Spleen (tissue), 11 donors: ENCODE measurements at regions not wholly inside any gene's neighbourhood (a gene's known extent, or its start where the extent isn't known, plus 50 kb on each side); places are given as distances from the start of the nearest gene placed in this dataset.
"Not testable (repeated sequence)": the region's sequence is repeated elsewhere in the genome, so short reads cannot be mapped to it uniquely, and the experiment has no call there.

Experiments
- DNase-seq: peaks from one replicate; pipeline ENCODE4 v3.0.0-alpha.2; 2020
- H3K27ac ChIP-seq, 8 donors: fragments of 200-600 bp; sonication (generic) in 7 of 8; 1 replicate in 4 of 8; 2 replicates in 4 of 8; pipeline versions ENCODE4 v1.5.0 to v1.8.0; 2016 to 2021; ENCODE audit warnings: inconsistent platforms in 4 of 8, mild to moderate bottlenecking in 4 of 8, moderate library complexity in 1 of 8
- H3K27me3 ChIP-seq, 7 donors: fragments of 200-600 bp; sonication (generic) in 6 of 7; replicated peaks in 1 of 7; 1 replicate in 4 of 7; 2 replicates in 3 of 7; pipeline versions ENCODE4 v1.5.0 to v1.8.0; 2016 to 2021; ENCODE audit warnings: inconsistent platforms in 3 of 7, mild to moderate bottlenecking in 1 of 7
- H3K36me3 ChIP-seq, 6 donors: fragments of 200-600 bp; sonication (generic) in 5 of 6; 1 replicate in 4 of 6; 2 replicates in 2 of 6; pipeline versions ENCODE4 v1.5.0 to v1.8.0; 2016 to 2021; ENCODE audit warnings: inconsistent platforms in 2 of 6
- H3K4me1 ChIP-seq, 6 donors: fragments of 200-600 bp; sonication (generic) in 5 of 6; 1 replicate in 3 of 6; 2 replicates in 3 of 6; pipeline versions ENCODE4 v1.5.0 to v1.8.0; 2016 to 2021; ENCODE audit warnings: inconsistent platforms in 3 of 6
- H3K4me3 ChIP-seq, 8 donors: fragments of 200-600 bp; sonication (generic) in 7 of 8; 1 replicate in 4 of 8; 2 replicates in 4 of 8; pipeline versions ENCODE4 v1.5.0 to v1.8.0; 2016 to 2021; ENCODE audit warnings: inconsistent platforms in 4 of 8, mild to moderate bottlenecking in 4 of 8, moderate library complexity in 2 of 8
- H3K9me3 ChIP-seq, 8 donors: fragments of 200-600 bp; sonication (generic) in 7 of 8; 1 replicate in 4 of 8; 2 replicates in 4 of 8; pipeline versions ENCODE4 v1.5.0 to v1.8.0; 2016 to 2021; ENCODE audit warnings: inconsistent platforms in 4 of 8
- POLR2A ChIP-seq, 3 donors: fragments of 450-650 bp; IDR thresholded peaks; one replicate each; pipeline ENCODE4 v1.5.1; 2017; ENCODE audit warnings: antibody characterized with exemption in 3 of 3, mild to moderate bottlenecking in 1 of 3
- POLR2AphosphoS5 ChIP-seq, 3 donors: sonication (generic); formaldehyde crosslinking; IDR thresholded peaks; one replicate each; pipeline ENCODE4 v1.5.1; 2017; ENCODE audit warnings: antibody characterized with exemption in 3 of 3
- WGBS, 5 donors: extraction: QIAGEN DNeasy Blood & Tissue Kit in 3 of 5; methylation state at CpG; one replicate each; pipeline versions ENCODE4 v1.1.5 to v1.1.7; 2013 to 2018; 5-methylcytosine and 5-hydroxymethylcytosine counted together
- intact Hi-C: fragments of 100-400 bp; cut with DNase I; formaldehyde crosslinking; loops from one replicate; pipeline ENCODE4 v1.15.0; 2023; ENCODE audit warnings: low total_unique reads
- TF ChIP-seq, protein P1 (sequence below), 11 experiments: fragments of 200-600 bp in 7 of 11; fragments of 450-650 bp in 4 of 11; sonication (generic) in 4 of 11; IDR thresholded peaks in 8 of 11; conservative IDR thresholded peaks in 3 of 11; 1 replicate in 7 of 11; 2 replicates in 4 of 11; pipeline versions ENCODE4 v1.4.0 to v1.8.0; 2016 to 2021; ENCODE audit warnings: antibody characterized with exemption in 11 of 11, inconsistent platforms in 4 of 11, mild to moderate bottlenecking in 1 of 11
- donor health status: healthy with polysubstance abuse.
- donor health status: DM: no; HTN: no; CAD: no; lungs with moderate emphysema.
- donor health status: DM: no; HTN: no; CAD: no.
- donor health status: Bipolar disorder and iron deficiency.
- donor health status: healthy.
- donor health status: DM: no; HTN: no; CAD: no.
- donor health status: DM: yes; HTN: yes; CAD: no.

GRCh38 chr9:126069400-126069955 is 257.2 kb upstream of the MVB12B start:
- peaks cover 0 to 61% (median 0%) of the 10 kb centered on the region in 7 donors for H3K27me3 ChIP-seq
- TF ChIP-seq POLR2A (IDR thresholded peaks at IDR 0.05): no peak
- no peak for TF ChIP-seq POLR2AphosphoS5 (IDR thresholded peaks at IDR 0.05)
- TF ChIP-seq, protein P1, sequence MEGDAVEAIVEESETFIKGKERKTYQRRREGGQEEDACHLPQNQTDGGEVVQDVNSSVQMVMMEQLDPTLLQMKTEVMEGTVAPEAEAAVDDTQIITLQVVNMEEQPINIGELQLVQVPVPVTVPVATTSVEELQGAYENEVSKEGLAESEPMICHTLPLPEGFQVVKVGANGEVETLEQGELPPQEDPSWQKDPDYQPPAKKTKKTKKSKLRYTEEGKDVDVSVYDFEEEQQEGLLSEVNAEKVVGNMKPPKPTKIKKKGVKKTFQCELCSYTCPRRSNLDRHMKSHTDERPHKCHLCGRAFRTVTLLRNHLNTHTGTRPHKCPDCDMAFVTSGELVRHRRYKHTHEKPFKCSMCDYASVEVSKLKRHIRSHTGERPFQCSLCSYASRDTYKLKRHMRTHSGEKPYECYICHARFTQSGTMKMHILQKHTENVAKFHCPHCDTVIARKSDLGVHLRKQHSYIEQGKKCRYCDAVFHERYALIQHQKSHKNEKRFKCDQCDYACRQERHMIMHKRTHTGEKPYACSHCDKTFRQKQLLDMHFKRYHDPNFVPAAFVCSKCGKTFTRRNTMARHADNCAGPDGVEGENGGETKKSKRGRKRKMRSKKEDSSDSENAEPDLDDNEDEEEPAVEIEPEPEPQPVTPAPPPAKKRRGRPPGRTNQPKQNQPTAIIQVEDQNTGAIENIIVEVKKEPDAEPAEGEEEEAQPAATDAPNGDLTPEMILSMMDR (IDR thresholded peaks at IDR 0.05 in 8 of 11, conservative IDR thresholded peaks at IDR 0.05 in 3 of 11): no peak
- no peaks in the 10 kb centered on the region for H3K4me1 ChIP-seq
- no peak overlapping the region for H3K27ac ChIP-seq
- DNase-seq: no peak
- no peaks in the 10 kb centered on the region for H3K36me3 ChIP-seq
- intact Hi-C loops: no loop called here
- WGBS, 5 donors: 60 to 74% (median 65%) methylated on average over 9 of the region's 9 CpGs
- H3K9me3 ChIP-seq: no peaks in the 10 kb centered on the region
- no peak overlapping the region for H3K4me3 ChIP-seq

DNA sequence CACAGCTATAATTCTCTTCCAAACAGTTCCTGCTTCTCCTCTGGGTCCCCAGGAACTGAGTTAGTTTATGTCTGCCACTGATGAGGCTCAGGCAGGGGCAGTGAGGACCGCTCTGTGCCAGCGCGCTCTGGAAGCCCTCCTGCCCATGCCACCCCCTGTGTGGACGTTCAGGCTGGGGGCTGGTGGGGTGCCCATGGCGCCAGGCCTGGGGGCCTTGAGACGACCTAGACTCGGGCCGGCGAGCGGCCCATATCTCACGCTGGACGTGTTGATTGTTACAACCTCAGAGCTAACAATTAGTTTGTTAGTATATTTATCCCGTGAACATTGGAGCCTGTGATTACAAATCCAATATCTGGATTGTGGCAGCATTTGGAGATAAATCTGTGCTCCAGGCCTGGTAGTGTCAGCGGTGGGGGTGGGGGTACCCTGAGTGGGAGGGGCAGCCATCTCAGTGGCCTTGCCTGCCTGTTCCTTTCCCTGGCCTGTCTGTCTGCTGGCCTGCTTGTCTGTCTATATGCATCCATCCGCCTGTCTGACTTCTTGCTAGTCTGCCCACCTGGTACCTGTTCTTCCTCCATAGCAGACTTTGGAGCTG is 256.5 kb upstream of the MVB12B start:
- DNase-seq: no peak
- intact Hi-C loops: no loop called here
- WGBS, 5 donors: 86 to 90% (median 88%) methylated on average over 15 of the region's 15 CpGs
- Histone ChIP-seq H3K9me3 (no peaks in the 10 kb centered on the region), H3K36me3 (no peaks in the 10 kb centered on the region), H3K4me1 (no peaks in the 10 kb centered on the region), H3K4me3 (no peak overlapping the region), H3K27ac (no peak overlapping the region), H3K27me3 (peaks cover 0 to 58% (median 0%) of the 10 kb centered on the region in 7 donors)
- TF ChIP-seq POLR2A (IDR thresholded peaks at IDR 0.05) (no peak), POLR2AphosphoS5 (IDR thresholded peaks at IDR 0.05) (no peak)
- TF ChIP-seq, protein P1 (IDR thresholded peaks at IDR 0.05 in 8 of 11, conservative IDR thresholded peaks at IDR 0.05 in 3 of 11): no peak

- Histone ChIP-seq H3K36me3 (no peaks in the 10 kb centered on the region), H3K4me3 (no peak overlapping the region), H3K27me3 (peaks cover 0 to 52% (median 0%) of the 10 kb centered on the region in 7 donors), H3K4me1 (no peaks in the 10 kb centered on the region), H3K9me3 (no peaks in the 10 kb centered on the region), H3K27ac (no peak overlapping the region)
- TF ChIP-seq, protein P1 (IDR thresholded peaks at IDR 0.05 in 8 of 11, conservative IDR thresholded peaks at IDR 0.05 in 3 of 11): no peak
- no peak for TF ChIP-seq POLR2A (IDR thresholded peaks at IDR 0.05)
- 77 to 88% (median 77%) methylated on average over 13 of the region's 13 CpGs for WGBS, 5 donors
- intact Hi-C loops: no loop called here
- DNase-seq: no peak
Observed at GRCh38 chr9:126071076-126071750, 255.4 kb upstream of the MVB12B start.

- intact Hi-C loops, H3K4me3 ChIP-seq, H3K27ac ChIP-seq, H3K9me3 ChIP-seq, DNase-seq, H3K36me3 ChIP-seq, H3K4me1 ChIP-seq: not testable (repeated sequence)
- H3K27me3 ChIP-seq: peaks cover 0 to 22% (median 0%) of the 10 kb centered on the region in 7 donors
- 87 to 91% (median 90%) methylated on average over 12 of the region's 12 CpGs for WGBS, 5 donors
Observed at GRCh38 chr9:126077656-126078055, 249.0 kb upstream of the MVB12B start.
